Stimulated activated CD4-positive, alpha-beta T cell treated with anti-CD3 and anti-CD28 coated beads, TNF-alpha, amount 100 ng/mL, for 24 hours (primary cell): ENCODE measurements at regions not wholly inside any gene's neighbourhood (a gene's known extent, or its start where the extent isn't known, plus 50 kb on each side); places are given as distances from the start of the nearest gene placed in this dataset.
"Not testable (repeated sequence)": the region's sequence is repeated elsewhere in the genome, so short reads cannot be mapped to it uniquely, and the experiment has no call there.

Source experiments
- DNase-seq, 3 experiments: peaks; one replicate each; pipeline ENCODE4 v3.0.0-alpha.2; 2020; ENCODE audit warnings: low read depth in 3 of 3

GRCh38 chr15:39025321-39025720 lies 460.7 kb upstream of the RASGRP1 start:
- no peak for DNase-seq

- DNase-seq, result no peak
Observed at GRCh38 chr15:39025881-39026280, 461.3 kb upstream of the RASGRP1 start.

- DNase-seq, result no peak
Observed at GRCh38 chr15:39028069-39028468, 463.5 kb upstream of the RASGRP1 start.

- DNase-seq, result no peak
Observed at GRCh38 chr15:39029741-39030140, 465.1 kb upstream of the RASGRP1 start.

GRCh38 chr15:39030291-39031070 lies 465.9 kb upstream of the RASGRP1 start:
- no peak for DNase-seq

- no peak for DNase-seq
Observed at GRCh38 chr15:39031596-39031995, 467.0 kb upstream of the RASGRP1 start.

- DNase-seq, result no peak
Observed at GRCh38 chr15:39034816-39035215, 470.2 kb upstream of the RASGRP1 start.

- DNase-seq, result not testable (repeated sequence)
Observed at GRCh38 chr15:39037611-39038010, 473.0 kb upstream of the RASGRP1 start.

- no peak for DNase-seq
Observed at GRCh38 chr15:39040861-39041260, 476.2 kb upstream of the RASGRP1 start.

GRCh38 chr15:39041979-39042495 lies 477.4 kb upstream of the RASGRP1 start:
- no peak for DNase-seq

- DNase-seq, result no peak
Observed at GRCh38 chr15:39051626-39052322, 487.2 kb upstream of the RASGRP1 start.

GRCh38 chr15:39052323-39052705 lies 487.7 kb upstream of the RASGRP1 start:
- DNase-seq, result no peak

- DNase-seq, result no peak
Observed at GRCh38 chr15:39053480-39053879, 488.9 kb upstream of the RASGRP1 start.

- DNase-seq, result no peak
Observed at GRCh38 chr15:39054128-39054732, 489.6 kb upstream of the RASGRP1 start.

GRCh38 chr15:39056357-39056756 lies 491.7 kb upstream of the RASGRP1 start:
- no peak for DNase-seq

- no peak for DNase-seq
Observed at GRCh38 chr15:39058351-39059131, 493.9 kb upstream of the RASGRP1 start.

- DNase-seq, result no peak
Observed at GRCh38 chr15:39059917-39060316, 495.3 kb upstream of the RASGRP1 start.

GRCh38 chr15:39061952-39062464 lies 497.4 kb upstream of the RASGRP1 start:
- no peak for DNase-seq

- DNase-seq, result no peak
Observed at GRCh38 chr15:39066677-39067076, 502.1 kb upstream of the RASGRP1 start.

GRCh38 chr15:39074341-39074985 lies 506.4 kb upstream of the THBS1 start:
- no peak for DNase-seq

GRCh38 chr15:39075311-39075710 lies 505.6 kb upstream of the THBS1 start:
- DNase-seq, result no peak
